ENCODE measurements at regions not wholly inside any gene's neighbourhood (a gene's known extent, or its start where the extent isn't known, plus 50 kb on each side); places are given as distances from the start of the nearest gene placed in this dataset.

- 57% methylated on average over 2 of the region's 2 CpGs for WGBS (ENCODE audit: low lambda C conversion rate, missing lambda C conversion rate)
- DNase-seq (ENCODE audit: low spot score) = no peak
- no peaks in the 10 kb centered on the region for H3K27me3 ChIP-seq
- no peaks in the 10 kb centered on the region for H3K9me2 ChIP-seq (replicated peaks; ENCODE audit: insufficient read depth)
- no peaks in the 10 kb centered on the region for H3K9me3 ChIP-seq (ENCODE audit: low read depth)
- no peaks in the 10 kb centered on the region for H3K4me1 ChIP-seq (ENCODE audit: insufficient read depth)
- H3K4me3 ChIP-seq = no peak overlapping the region
- H2AFZ ChIP-seq = no peak overlapping the region
- TF ChIP-seq CTCF (IDR thresholded peaks at IDR 0.05; ENCODE audit: poor library complexity) (no peak), EZH2 (IDR thresholded peaks at IDR 0.05; ENCODE audit: borderline replicate concordance) (no peak), EZH2phosphoT487 (IDR thresholded peaks at IDR 0.05; ENCODE audit: low read depth, severe bottlenecking, unreplicated experiment) (no peak)
- H3K79me2 ChIP-seq = no peaks in the 10 kb centered on the region
- H3K4me2 ChIP-seq = no peak overlapping the region
- H4K20me1 ChIP-seq (ENCODE audit: insufficient read depth, poor library complexity, severe bottlenecking) = no peaks in the 10 kb centered on the region
- no peak overlapping the region for H3K27ac ChIP-seq
- H3K36me3 ChIP-seq (replicated peaks; ENCODE audit: insufficient read depth, low read depth) = no peaks in the 10 kb centered on the region
These were observed 60.0 kb upstream of the DCBLD2 start for GRCh38 chr3:98961161-98962155.

GRCh38 chr3:98957681-98958080, 56.2 kb upstream of the DCBLD2 start:
- Histone ChIP-seq H3K36me3 (replicated peaks; ENCODE audit: insufficient read depth, low read depth) (no peaks in the 10 kb centered on the region), H3K4me1 (ENCODE audit: insufficient read depth) (no peaks in the 10 kb centered on the region), H2AFZ (no peak overlapping the region), H4K20me1 (ENCODE audit: insufficient read depth, poor library complexity, severe bottlenecking) (no peaks in the 10 kb centered on the region), H3K79me2 (no peaks in the 10 kb centered on the region), H3K27ac (no peak overlapping the region), H3K9me3 (ENCODE audit: low read depth) (no peaks in the 10 kb centered on the region), H3K9me2 (replicated peaks; ENCODE audit: insufficient read depth) (no peaks in the 10 kb centered on the region), H3K4me2 (no peak overlapping the region), H3K27me3 (no peaks in the 10 kb centered on the region), H3K4me3 (no peak overlapping the region)
- no peak for DNase-seq (ENCODE audit: low spot score)
- whole genome bisulfite sequencing (ENCODE audit: low lambda C conversion rate, missing lambda C conversion rate) = 85% methylated on average over 2 of the region's 2 CpGs
- TF ChIP-seq EZH2 (IDR thresholded peaks at IDR 0.05; ENCODE audit: borderline replicate concordance) (no peak), EZH2phosphoT487 (IDR thresholded peaks at IDR 0.05; ENCODE audit: low read depth, severe bottlenecking, unreplicated experiment) (no peak), CTCF (IDR thresholded peaks at IDR 0.05; ENCODE audit: poor library complexity) (no peak)

GRCh38 chr3:98956008-98956407, 54.5 kb upstream of the DCBLD2 start:
- no peak overlapping the region for H3K27ac ChIP-seq
- no peaks in the 10 kb centered on the region for H4K20me1 ChIP-seq (ENCODE audit: insufficient read depth, poor library complexity, severe bottlenecking)
- H3K4me3 ChIP-seq = no peak overlapping the region
- no peak for DNase-seq (ENCODE audit: low spot score)
- no peaks in the 10 kb centered on the region for H3K27me3 ChIP-seq
- H3K4me1 ChIP-seq (ENCODE audit: insufficient read depth) = no peaks in the 10 kb centered on the region
- no peaks in the 10 kb centered on the region for H3K79me2 ChIP-seq
- H2AFZ ChIP-seq = no peak overlapping the region
- no peaks in the 10 kb centered on the region for H3K9me2 ChIP-seq (replicated peaks; ENCODE audit: insufficient read depth)
- H3K4me2 ChIP-seq = no peak overlapping the region
- no peak for TF ChIP-seq EZH2phosphoT487 (IDR thresholded peaks at IDR 0.05; ENCODE audit: low read depth, severe bottlenecking, unreplicated experiment)
- no peak for TF ChIP-seq EZH2 (IDR thresholded peaks at IDR 0.05; ENCODE audit: borderline replicate concordance)
- H3K36me3 ChIP-seq (replicated peaks; ENCODE audit: insufficient read depth, low read depth) = no peaks in the 10 kb centered on the region
- no peaks in the 10 kb centered on the region for H3K9me3 ChIP-seq (ENCODE audit: low read depth)
